C4-2B (cell line): ENCODE measurements at regions not wholly inside any gene's neighbourhood (a gene's known extent, or its start where the extent isn't known, plus 50 kb on each side); places are given as distances from the start of the nearest gene placed in this dataset.

Experiments
- CTCF ChIP-seq: fragments of 450-650 bp; conservative IDR thresholded peaks from 2 replicates; pipeline ENCODE4 v1.5.1; 2017; ENCODE audit warnings: mild to moderate bottlenecking
- ZFX ChIP-seq: fragments of 450-650 bp; IDR thresholded peaks from 2 replicates; pipeline ENCODE4 v1.6.1; 2017

- TF ChIP-seq CTCF (no peak; the same call in 1 of the 2 replicates), ZFX (no peak)
These were observed 86.4 kb upstream of the MTNR1B start for GRCh38 chr11:92882828-92883611.
